Lower lobe of right lung (tissue), 2 donors: ENCODE measurements at regions not wholly inside any gene's neighbourhood (a gene's known extent, or its start where the extent isn't known, plus 50 kb on each side); places are given as distances from the start of the nearest gene placed in this dataset.

Source experiments
- ATAC-seq, 2 donors: fragments of 200-7000 bp; cut with Tn5 transposase; one replicate each; pipeline ENCODE4 v1.9.1; 2020 to 2022; ENCODE audit warnings: mild to moderate bottlenecking in 2 of 2, moderate library complexity in 2 of 2
- DNase-seq: peaks from one replicate; pipeline ENCODE4 v3.0.0-alpha.2; 2020
- H3K27ac ChIP-seq: fragments of 200-600 bp; one replicate; pipeline ENCODE4 v1.8.0; 2022
- H3K27me3 ChIP-seq: fragments of 200-600 bp; one replicate; pipeline ENCODE4 v1.8.0; 2022; ENCODE audit warnings: low read depth
- H3K36me3 ChIP-seq: fragments of 200-600 bp; one replicate; pipeline ENCODE4 v1.8.0; 2022; ENCODE audit warnings: mild to moderate bottlenecking
- H3K4me1 ChIP-seq: fragments of 200-600 bp; one replicate; pipeline ENCODE4 v1.8.0; 2022
- H3K4me3 ChIP-seq: fragments of 200-600 bp; one replicate; pipeline ENCODE4 v1.8.0; 2022; ENCODE audit warnings: mild to moderate bottlenecking
- H3K9me3 ChIP-seq: fragments of 200-600 bp; one replicate; pipeline ENCODE4 v1.8.0; 2022
- intact Hi-C: fragments of 100-400 bp; cut with DNase I; formaldehyde crosslinking; loops from one replicate; pipeline ENCODE4 v1.11.0; 2022
- TF ChIP-seq, protein P1 (sequence below): fragments of 200-600 bp; IDR thresholded peaks from one replicate; pipeline ENCODE4 v1.8.0; 2022; ENCODE audit warnings: antibody characterized with exemption, mild to moderate bottlenecking
- donor health status: DM: no; HTN: yes; CAD: no; lungs with severe emphysema.

DNA sequence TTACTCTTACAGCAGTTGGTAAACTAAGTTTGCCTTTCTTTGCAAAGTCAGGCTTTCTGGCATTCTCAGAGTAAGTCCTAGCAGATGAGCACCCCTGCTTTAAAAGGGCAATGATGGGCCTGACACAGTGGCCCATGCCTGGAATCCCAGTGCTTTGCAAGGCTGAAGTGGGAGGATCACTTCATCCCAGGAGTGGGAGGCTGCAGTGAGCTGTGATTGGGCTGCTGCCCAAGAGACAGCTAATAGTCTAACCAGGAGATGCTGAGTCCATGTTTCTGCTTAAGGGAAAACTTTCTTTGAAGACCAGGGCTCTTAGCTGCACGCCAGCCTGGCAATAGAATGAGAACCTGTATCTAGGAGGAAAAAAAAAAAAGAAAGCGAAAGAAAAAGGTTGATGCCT lies 100.2 kb upstream of the MPP7 start:
- intact Hi-C loops, result no loop called here
- H3K27ac ChIP-seq, result peak overlapping the region; percentile 49
- no peaks in the 10 kb centered on the region for H3K9me3 ChIP-seq
- H3K4me1 ChIP-seq, result peaks cover 24% of the 10 kb centered on the region
- DNase-seq (no peak), ATAC-seq (no peak)
- no peaks in the 10 kb centered on the region for H3K36me3 ChIP-seq
- no peak overlapping the region for H3K4me3 ChIP-seq
- no peaks in the 10 kb centered on the region for H3K27me3 ChIP-seq
- TF ChIP-seq, protein P1, sequence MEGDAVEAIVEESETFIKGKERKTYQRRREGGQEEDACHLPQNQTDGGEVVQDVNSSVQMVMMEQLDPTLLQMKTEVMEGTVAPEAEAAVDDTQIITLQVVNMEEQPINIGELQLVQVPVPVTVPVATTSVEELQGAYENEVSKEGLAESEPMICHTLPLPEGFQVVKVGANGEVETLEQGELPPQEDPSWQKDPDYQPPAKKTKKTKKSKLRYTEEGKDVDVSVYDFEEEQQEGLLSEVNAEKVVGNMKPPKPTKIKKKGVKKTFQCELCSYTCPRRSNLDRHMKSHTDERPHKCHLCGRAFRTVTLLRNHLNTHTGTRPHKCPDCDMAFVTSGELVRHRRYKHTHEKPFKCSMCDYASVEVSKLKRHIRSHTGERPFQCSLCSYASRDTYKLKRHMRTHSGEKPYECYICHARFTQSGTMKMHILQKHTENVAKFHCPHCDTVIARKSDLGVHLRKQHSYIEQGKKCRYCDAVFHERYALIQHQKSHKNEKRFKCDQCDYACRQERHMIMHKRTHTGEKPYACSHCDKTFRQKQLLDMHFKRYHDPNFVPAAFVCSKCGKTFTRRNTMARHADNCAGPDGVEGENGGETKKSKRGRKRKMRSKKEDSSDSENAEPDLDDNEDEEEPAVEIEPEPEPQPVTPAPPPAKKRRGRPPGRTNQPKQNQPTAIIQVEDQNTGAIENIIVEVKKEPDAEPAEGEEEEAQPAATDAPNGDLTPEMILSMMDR, result no peak

DNA sequence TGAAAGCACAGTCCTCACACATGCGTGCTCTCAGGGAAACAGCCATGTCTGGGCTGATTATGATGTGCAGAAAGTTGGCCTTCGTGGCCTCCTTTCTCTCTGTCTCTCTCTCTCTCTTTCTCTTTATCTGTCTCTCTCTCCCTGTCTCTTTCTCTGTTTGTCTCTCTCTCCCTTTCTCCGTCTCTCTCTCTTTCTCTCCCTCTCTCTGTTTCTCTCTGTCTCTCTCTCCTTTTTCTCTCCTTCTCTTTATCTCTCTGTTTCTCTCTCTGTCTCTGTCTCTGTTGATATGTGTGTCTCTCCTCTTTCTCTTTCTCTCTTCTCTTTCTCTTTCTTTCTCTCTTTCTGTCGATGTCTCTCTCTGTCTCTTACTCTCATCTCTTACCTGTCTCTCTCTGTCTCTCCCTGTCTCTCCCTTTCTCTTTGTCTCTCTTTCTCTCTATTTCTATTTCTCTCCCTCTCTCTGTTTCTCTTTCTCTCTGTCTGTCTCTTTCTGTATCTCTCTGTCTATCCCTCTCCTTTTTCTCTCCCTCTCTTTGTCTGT lies 105.4 kb upstream of the MPP7 start:
- no peak overlapping the region for H3K4me3 ChIP-seq
- DNase-seq, result no peak
- H3K27me3 ChIP-seq, result no peaks in the 10 kb centered on the region
- no peaks in the 10 kb centered on the region for H3K36me3 ChIP-seq
- no peaks in the 10 kb centered on the region for H3K4me1 ChIP-seq
- ATAC-seq, result no peak
- no peaks in the 10 kb centered on the region for H3K9me3 ChIP-seq
- H3K27ac ChIP-seq, result no peak overlapping the region
- intact Hi-C loops, result no loop called here
- TF ChIP-seq, protein P1, result no peak

DNA sequence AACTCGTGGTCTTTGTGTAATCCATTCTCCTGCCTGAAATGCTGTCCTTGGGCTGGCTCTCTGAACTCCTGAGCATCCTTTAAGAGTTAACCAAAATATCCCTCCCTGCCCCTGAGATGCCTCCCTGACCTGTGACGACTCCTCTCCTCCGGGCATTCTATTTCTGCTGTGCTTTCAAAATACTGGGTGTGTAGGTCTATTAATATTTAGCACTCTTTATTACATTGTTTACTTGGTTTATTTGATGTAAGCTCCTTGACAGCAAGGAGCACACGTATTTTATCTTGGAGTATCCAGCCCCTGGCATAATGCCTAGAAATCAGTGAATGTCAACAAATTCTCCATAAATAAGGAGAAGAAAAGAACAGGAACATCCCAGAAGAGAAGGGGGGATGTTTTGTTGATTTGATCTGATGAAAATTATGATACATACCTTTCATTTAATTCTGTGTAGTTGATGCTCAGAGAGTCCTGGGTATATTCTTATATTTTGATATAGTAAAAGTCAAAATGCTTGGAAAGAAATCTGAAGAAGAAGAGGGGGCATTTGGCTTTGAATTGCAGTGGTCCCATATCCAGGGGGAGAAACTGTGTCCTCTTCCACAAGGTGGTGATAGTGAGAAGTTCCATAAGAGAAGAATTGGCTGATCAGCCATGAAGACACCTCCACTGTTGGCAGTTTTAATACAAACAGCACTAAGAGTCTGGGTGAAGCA lies 107.7 kb upstream of the MPP7 start:
- Histone ChIP-seq H3K27ac (no peak overlapping the region), H3K9me3 (no peaks in the 10 kb centered on the region), H3K4me3 (no peak overlapping the region), H3K27me3 (no peaks in the 10 kb centered on the region), H3K36me3 (no peaks in the 10 kb centered on the region), H3K4me1 (no peaks in the 10 kb centered on the region)
- DNase-seq (no peak), ATAC-seq (peak; percentile 85 to 88)
- TF ChIP-seq, protein P1, result no peak
- intact Hi-C loops, result no loop called here

DNA sequence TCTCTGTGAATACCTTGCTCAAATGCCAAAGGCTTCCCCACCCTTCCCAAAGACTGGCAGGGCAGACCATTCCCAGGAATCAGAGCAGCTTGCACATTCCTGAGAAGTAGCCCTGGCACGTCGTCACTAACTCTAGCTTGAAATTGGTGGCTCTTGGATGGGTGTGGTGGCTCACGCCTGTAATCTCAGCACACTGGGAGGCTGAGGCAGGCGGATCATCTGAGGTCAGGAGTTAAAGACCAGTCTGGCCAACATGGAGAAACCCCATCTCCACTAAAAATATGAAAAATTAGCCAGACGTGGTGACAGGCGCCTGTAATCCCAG lies 108.2 kb upstream of the MPP7 start:
- Histone ChIP-seq H3K9me3 (no peaks in the 10 kb centered on the region), H3K4me3 (no peak overlapping the region), H3K36me3 (no peaks in the 10 kb centered on the region), H3K4me1 (no peaks in the 10 kb centered on the region), H3K27ac (no peak overlapping the region), H3K27me3 (no peaks in the 10 kb centered on the region)
- intact Hi-C loops, result no loop called here
- DNase-seq (no peak), ATAC-seq (no peak)
- TF ChIP-seq, protein P1, result no peak

DNA sequence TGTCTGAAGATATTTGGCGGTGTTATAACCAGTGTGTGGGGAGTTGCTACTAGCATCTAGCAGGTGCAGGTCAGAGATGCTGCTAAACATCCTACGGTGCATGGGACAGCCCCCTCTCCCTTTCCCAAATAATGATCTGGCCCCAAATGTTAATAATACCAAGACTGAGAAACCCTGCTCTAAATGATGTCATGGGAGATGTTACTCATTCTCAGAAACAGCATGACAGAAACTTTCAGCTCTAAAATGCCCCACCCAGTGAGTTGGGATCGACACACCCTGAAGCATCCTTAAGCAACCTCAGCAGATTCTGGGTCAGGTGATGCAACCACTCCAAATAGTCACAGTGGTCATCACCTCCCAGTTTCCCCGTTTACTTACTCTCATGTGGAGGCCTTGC lies 108.8 kb upstream of the MPP7 start:
- intact Hi-C loops, result no loop called here
- Histone ChIP-seq H3K27ac (no peak overlapping the region), H3K9me3 (no peaks in the 10 kb centered on the region), H3K27me3 (no peaks in the 10 kb centered on the region), H3K4me1 (no peaks in the 10 kb centered on the region), H3K36me3 (no peaks in the 10 kb centered on the region), H3K4me3 (no peak overlapping the region)
- TF ChIP-seq, protein P1, result no peak
- no peak for DNase-seq
- ATAC-seq, result peak in 1 of 2 donors; percentile 31
